Activated CD4-positive, alpha-beta T cell treated with anti-CD3 and anti-CD28 coated beads, Interleukin-2, amount 50 U/mL, for 4 hours (primary cell): ENCODE measurements at regions not wholly inside any gene's neighbourhood (a gene's known extent, or its start where the extent isn't known, plus 50 kb on each side); places are given as distances from the start of the nearest gene placed in this dataset.
"Not testable (repeated sequence)": the region's sequence is repeated elsewhere in the genome, so short reads cannot be mapped to it uniquely, and the experiment has no call there.

Experiments
- DNase-seq, 2 experiments: peaks; one replicate each; pipeline ENCODE4 v3.0.0-alpha.2; 2020

GRCh38 chr1:87969040-87969439, 640.4 kb downstream of the LMO4 start:
- DNase-seq: no peak

- DNase-seq: no peak
Measured at GRCh38 chr1:87972811-87973210, 644.1 kb downstream of the LMO4 start.

DNA sequence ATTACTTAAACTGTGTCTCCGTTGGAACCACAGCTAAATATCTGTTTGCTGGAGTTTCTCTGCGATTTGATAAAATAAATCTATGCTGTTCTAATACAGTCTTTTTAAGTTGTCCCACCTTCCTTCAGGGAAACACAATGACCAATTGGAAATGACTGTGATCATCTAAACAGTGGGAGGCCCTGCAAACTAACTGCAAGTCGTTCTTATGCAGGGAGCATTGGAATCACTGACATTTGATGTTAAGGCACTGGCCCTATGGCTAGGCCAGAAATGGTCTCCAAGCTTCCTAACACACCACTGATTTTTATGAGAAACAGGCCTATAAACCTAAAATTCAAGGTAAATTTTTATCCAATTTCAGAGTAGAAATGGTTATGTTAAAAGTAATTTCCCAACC, 645.2 kb downstream of the LMO4 start:
- no peak for DNase-seq

DNA sequence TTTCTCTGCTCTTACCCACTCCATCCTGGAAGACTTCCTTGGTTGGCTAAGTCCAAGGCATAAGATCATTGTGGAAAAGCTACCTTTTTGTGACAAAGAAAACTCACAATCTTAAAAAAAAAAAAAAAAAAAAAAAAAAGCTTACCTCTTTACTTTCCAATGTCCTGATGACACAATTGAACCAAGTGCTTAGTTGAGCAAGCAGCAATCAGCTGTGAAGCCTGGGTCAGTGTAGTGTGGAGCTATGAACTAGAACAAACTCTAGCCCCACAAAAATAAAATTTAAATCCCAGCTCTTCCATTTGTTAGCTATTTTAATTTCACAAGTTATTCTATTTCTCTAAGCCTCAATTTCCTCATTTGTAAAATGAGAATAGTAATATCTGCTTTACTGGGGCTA, 647.6 kb downstream of the LMO4 start:
- DNase-seq: no peak

- DNase-seq: no peak
Measured at GRCh38 chr1:87977145-87977544, 648.5 kb downstream of the LMO4 start.

GRCh38 chr1:87979079-87979478, 650.4 kb downstream of the LMO4 start:
- DNase-seq: no peak

GRCh38 chr1:87980494-87980893, 651.8 kb downstream of the LMO4 start:
- no peak for DNase-seq

GRCh38 chr1:87981386-87981785, 652.7 kb downstream of the LMO4 start:
- no peak for DNase-seq

- DNase-seq: no peak
Measured at GRCh38 chr1:87981810-87982209, 653.1 kb downstream of the LMO4 start.

GRCh38 chr1:87983841-87984240, 655.2 kb downstream of the LMO4 start:
- DNase-seq: no peak

- DNase-seq: no peak
Measured at GRCh38 chr1:87985071-87985470, 656.4 kb downstream of the LMO4 start.

DNA sequence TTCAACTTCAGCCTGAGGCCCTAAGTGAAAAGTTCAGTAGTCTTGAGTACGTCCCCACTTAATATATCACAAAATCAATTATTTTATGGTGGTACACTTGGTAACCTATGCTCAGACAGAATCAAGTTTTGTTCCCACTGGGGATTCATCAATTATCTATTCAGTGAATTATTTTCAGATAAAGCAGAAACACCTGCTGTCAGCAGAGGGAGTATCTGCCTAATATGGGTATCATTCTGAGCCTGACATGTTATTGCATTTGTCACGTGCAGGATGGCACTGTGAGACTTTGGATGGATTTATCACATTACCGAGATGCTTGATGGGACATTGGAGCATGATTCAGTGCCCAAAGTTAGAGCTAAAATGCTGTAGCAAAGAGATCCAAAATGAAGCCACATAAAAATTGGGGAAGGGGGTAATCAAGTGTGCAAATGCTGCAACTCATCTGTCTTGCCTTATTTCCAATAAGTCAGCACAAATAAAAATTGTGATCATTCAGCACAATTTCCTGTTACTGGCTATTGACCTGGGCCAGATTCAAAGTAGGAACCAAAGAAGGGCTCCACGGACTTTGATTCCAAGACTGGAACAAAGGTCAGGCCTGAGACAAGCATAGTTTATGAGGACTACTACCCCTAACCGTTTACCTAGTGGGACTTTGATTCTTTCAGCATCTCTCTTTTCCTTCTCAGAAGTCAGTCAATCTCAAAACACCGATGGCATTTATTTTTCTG, 657.6 kb downstream of the LMO4 start:
- no peak for DNase-seq

GRCh38 chr1:87989346-87989745, 660.7 kb downstream of the LMO4 start:
- no peak for DNase-seq

DNA sequence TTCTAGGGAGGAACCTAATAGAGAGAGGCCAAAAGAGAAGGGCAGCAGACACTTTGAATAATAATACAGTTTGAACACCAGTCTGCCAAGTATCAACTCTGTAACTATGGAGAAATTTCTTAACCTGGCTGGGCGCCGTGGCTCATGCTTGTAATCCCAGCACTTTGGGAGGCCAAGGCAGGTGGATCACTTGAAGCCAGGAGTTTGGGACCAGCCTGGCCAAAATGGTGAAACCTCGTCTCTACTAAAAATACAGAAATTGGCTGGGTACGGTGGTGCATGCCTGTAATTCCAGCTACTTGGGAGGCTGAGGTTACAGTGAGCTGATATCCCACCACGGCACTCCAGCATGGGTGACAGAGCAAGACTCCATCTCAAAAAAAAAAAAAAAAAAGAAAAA, 663.9 kb downstream of the LMO4 start:
- not testable (repeated sequence) for DNase-seq

DNA sequence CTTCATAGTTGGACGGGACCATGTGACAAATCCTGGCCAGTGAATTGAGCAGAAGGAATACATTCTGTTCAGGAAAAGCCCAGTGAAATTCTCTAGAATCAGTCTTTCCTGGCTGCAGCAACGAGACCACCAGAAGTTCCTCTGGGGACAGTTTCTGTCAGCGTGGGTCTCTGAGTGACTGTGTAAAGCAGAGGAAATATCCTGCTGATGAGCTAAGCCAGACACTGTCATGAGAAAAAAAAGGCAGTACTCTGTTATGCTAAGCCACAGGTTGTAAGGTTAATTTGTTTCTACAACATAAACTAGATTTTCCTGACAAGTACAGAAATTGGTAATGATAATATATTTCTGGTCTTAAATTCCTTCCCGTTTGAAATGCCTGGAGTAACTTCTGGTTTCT, 664.4 kb downstream of the LMO4 start:
- no peak for DNase-seq

- DNase-seq: no peak
Measured at GRCh38 chr1:87999852-88000251, 671.2 kb downstream of the LMO4 start.

DNA sequence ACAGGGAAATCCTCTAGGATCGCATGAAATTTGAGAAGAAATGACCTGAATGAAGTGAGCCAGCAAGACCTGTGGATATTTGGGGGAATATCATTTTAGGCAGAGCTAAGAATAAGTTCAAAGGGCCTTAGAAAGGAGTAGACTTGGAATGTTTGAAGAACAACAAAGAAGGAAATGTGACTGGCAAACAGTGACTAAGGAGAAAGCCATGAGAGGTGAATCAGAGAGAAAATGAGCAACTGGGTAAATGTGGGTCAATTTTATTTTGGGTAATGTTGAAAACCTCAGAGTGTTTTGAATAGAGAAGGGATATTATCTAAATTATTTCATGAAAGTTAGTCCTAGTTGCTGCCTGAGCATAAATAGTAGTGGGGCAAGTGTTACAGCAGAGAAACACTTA, 672.8 kb downstream of the LMO4 start:
- no peak for DNase-seq

GRCh38 chr1:88003255-88003654, 674.6 kb downstream of the LMO4 start:
- no peak for DNase-seq

DNA sequence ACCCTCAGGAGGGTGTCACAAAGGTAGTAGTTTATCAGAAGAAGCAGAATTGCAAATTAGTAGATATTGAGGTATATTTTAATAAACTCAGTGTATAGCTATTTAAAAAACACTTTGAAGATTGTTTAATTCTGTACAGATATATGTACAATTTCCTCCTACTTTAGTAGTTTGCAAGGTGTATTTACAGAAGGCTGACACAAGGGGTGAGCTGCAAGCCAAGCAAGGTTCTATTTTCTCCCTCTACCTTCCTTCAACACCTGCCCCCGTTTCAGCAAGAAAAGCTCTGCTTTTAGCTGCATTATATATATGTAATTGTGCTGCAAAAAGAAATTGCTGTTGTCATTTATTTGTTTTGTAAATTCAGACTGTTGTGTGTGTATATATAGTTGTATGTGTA, 674.2 kb upstream of the PKN2 start:
- no peak for DNase-seq

DNA sequence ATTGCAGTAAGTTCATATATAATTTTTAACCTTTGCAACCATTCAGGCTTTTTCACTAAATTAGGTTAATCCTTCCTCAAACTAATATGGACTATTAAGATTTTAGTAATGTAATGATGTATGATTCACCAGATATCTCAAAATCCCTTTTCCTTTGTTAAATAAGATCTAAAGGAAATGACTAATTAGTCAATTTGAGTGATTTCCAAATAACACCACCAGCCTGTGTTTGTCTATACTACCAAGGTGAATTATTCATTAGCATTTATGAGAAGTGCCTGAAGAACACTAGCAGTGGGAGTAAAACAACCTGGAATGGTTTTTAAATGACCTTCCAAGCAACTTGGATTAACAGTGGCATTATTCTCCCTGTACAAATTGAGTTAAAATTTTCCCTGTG, 670.6 kb upstream of the PKN2 start:
- no peak for DNase-seq

DNA sequence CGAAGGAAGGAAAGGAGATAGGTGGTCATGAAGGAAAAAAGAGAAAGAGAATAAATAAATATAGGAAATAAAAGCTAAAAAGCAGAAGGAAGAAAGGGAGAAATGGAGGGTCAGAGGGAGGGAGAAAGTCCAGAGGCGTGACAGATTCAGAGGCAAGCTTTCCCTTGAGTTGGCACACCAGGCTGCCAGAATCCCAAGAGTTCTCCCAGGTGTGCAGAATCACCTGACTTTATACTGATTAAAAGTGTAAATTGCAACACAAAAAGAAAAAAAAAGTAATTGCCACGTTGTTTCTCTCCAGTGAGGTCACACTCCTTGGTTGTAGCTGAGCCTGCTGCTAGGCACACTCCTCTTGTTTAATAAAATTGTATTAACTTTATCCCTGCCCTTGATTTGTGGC, 669.9 kb upstream of the PKN2 start:
- DNase-seq: no peak

DNA sequence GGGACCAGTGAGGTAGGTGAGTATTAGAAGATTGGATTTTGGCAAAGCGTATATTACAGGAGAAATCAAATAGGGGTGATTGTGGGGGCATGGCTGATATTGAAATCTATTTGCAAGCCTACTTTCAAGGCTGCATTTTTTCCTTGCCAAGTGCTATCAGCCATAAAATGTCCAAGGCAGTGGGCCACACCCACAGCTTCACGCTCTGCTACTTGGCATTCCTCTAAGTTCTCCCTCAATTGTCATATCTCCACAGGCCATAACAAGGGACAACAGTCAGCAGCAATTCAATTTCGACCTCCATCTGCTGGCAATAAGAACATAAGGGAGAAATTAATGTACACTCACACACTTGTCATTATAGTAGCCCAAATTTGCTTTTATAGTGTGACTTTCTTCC, 667.1 kb upstream of the PKN2 start:
- no peak for DNase-seq

DNA sequence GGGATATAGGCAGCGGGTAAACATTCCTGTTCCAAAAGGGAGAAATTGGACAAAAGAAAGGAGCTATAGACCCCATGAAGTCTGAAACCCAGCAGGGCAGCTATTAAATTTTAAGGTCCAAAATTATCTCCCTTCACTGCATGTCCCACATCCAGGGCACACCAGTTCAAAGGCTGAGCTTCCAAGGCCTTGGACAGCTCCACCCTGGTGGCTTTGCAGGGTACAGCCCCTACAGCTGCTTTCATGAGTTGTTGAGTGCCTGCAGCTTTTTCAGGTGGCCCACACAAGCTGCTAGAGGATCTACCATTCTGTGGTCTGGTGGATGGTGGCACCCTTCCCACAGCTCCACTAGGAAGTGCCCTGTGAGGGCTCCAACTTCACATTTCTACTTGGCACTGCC, 662.5 kb upstream of the PKN2 start:
- DNase-seq: no peak

DNA sequence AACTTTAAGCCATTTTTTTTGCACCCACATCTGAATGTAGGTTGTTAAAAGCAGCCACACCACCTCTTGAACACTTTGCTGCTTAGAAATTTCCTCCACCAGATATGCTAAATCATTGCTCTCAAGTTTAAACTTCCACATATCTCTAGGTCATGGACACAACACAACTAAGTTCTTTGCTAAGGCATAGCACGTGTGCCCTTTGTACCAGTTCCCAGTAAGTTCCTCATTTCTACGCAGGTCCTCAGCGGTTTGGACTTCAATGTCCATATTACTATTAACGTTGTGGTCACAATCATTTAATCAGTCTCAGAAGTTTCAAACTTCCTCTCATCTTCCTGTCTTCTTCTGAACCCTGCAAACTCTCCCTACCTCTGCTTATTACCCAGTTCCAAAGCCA, 661.6 kb upstream of the PKN2 start:
- DNase-seq: no peak

DNA sequence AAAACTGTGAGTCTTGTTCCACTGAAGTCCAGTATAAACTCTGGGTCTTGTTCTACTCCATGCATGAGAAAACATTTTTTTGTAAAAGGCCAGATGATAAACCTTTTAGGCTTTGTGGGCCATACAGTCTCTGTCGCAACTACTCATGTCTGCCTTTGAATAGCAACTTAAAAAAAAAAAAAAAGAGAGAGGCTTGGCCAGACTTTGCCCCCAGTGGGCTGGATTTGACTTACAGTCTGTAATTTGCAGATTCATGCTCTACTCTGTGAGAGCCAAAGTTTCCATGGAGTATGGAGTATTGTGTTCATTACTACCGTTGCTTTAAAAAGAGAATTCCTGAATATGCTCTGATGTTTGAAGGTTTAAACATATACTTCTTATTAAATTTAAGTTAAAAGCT, 654.9 kb upstream of the PKN2 start:
- DNase-seq: no peak

- no peak for DNase-seq
Measured at GRCh38 chr1:88029899-88030298, 654.2 kb upstream of the PKN2 start.
